IPS-18c (cell line): ENCODE measurements at regions not wholly inside any gene's neighbourhood (a gene's known extent, or its start where the extent isn't known, plus 50 kb on each side); places are given as distances from the start of the nearest gene placed in this dataset.
A peak's percentile ranks its signal among the peaks of the same experiment; 100 is the strongest.
"Not testable (repeated sequence)": the region's sequence is repeated elsewhere in the genome, so short reads cannot be mapped to it uniquely, and the experiment has no call there.

Source experiments
- H3K4me3 ChIP-seq: 2 replicates; pipeline ENCODE4 v1.7.0; 2013; ENCODE audit warnings: low read depth, mild to moderate bottlenecking, low read length, moderate library complexity; ENCODE audit not compliant: insufficient read depth
- H3K9me3 ChIP-seq: one replicate; pipeline ENCODE4 v1.6.1; 2013; ENCODE audit warnings: mild to moderate bottlenecking, low read length, moderate library complexity; ENCODE audit not compliant: control insufficient read depth, insufficient read depth

- Histone ChIP-seq H3K4me3 (no peak overlapping the region), H3K9me3 (no peaks in the 10 kb centered on the region)
Measured at GRCh38 chr9:2271426-2271825, 256.3 kb downstream of the SMARCA2 start.

GRCh38 chr9:2274762-2275161 lies 259.6 kb downstream of the SMARCA2 start:
- Histone ChIP-seq H3K9me3 (no peaks in the 10 kb centered on the region), H3K4me3 (no peak overlapping the region)

GRCh38 chr9:2276296-2276695 lies 261.1 kb downstream of the SMARCA2 start:
- Histone ChIP-seq H3K9me3 (no peaks in the 10 kb centered on the region), H3K4me3 (peak overlapping the region; percentile 36)

- not testable (repeated sequence) for H3K9me3 ChIP-seq, H3K4me3 ChIP-seq
Measured at GRCh38 chr9:2277133-2277532, 262.0 kb downstream of the SMARCA2 start.

- H3K4me3 ChIP-seq, H3K9me3 ChIP-seq: not testable (repeated sequence)
Measured at GRCh38 chr9:2277644-2278043, 262.5 kb downstream of the SMARCA2 start.

GRCh38 chr9:2279138-2279537 lies 264.0 kb downstream of the SMARCA2 start:
- H3K9me3 ChIP-seq, H3K4me3 ChIP-seq: not testable (repeated sequence)

GRCh38 chr9:2281031-2281802 lies 266.1 kb downstream of the SMARCA2 start:
- no peak overlapping the region for H3K4me3 ChIP-seq

GRCh38 chr9:2281803-2282185 lies 266.6 kb downstream of the SMARCA2 start:
- Histone ChIP-seq H3K4me3 (no peak overlapping the region), H3K9me3 (no peaks in the 10 kb centered on the region)

More at GRCh38 chr9:2281031-2281802, 266.1 kb downstream of the SMARCA2 start:
- H3K9me3 ChIP-seq, result no peaks in the 10 kb centered on the region

- H3K9me3 ChIP-seq, result no peaks in the 10 kb centered on the region
- H3K4me3 ChIP-seq, result no peak overlapping the region
Measured at GRCh38 chr9:2284770-2285169, 269.6 kb downstream of the SMARCA2 start.

- no peaks in the 10 kb centered on the region for H3K9me3 ChIP-seq
- H3K4me3 ChIP-seq, result no peak overlapping the region
Measured at GRCh38 chr9:2285416-2286332, 270.5 kb downstream of the SMARCA2 start.

- H3K9me3 ChIP-seq, result no peaks in the 10 kb centered on the region
Measured at GRCh38 chr9:2286333-2286705, 271.2 kb downstream of the SMARCA2 start.

GRCh38 chr9:2286825-2287455 lies 271.8 kb downstream of the SMARCA2 start:
- H3K4me3 ChIP-seq, result no peak overlapping the region
- no peaks in the 10 kb centered on the region for H3K9me3 ChIP-seq

More at GRCh38 chr9:2286333-2286705, 271.2 kb downstream of the SMARCA2 start:
- H3K4me3 ChIP-seq, result no peak overlapping the region

- Histone ChIP-seq H3K9me3 (no peaks in the 10 kb centered on the region), H3K4me3 (no peak overlapping the region)
Measured at GRCh38 chr9:2288309-2288708, 273.2 kb downstream of the SMARCA2 start.

GRCh38 chr9:2289263-2289662 lies 274.1 kb downstream of the SMARCA2 start:
- Histone ChIP-seq H3K9me3 (no peaks in the 10 kb centered on the region), H3K4me3 (no peak overlapping the region)

- H3K9me3 ChIP-seq, result no peaks in the 10 kb centered on the region
- no peak overlapping the region for H3K4me3 ChIP-seq
Measured at GRCh38 chr9:2290382-2290781, 275.2 kb downstream of the SMARCA2 start.

- H3K4me3 ChIP-seq, result no peak overlapping the region
Measured at GRCh38 chr9:2291980-2292704, 277.0 kb downstream of the SMARCA2 start.

GRCh38 chr9:2292733-2293132 lies 277.6 kb downstream of the SMARCA2 start:
- H3K4me3 ChIP-seq, result no peak overlapping the region
- H3K9me3 ChIP-seq, result no peaks in the 10 kb centered on the region

More at GRCh38 chr9:2291980-2292704, 277.0 kb downstream of the SMARCA2 start:
- H3K9me3 ChIP-seq, result no peaks in the 10 kb centered on the region
